ENCODE measurements at regions not wholly inside any gene's neighbourhood (a gene's known extent, or its start where the extent isn't known, plus 50 kb on each side); places are given as distances from the start of the nearest gene placed in this dataset.

DNA sequence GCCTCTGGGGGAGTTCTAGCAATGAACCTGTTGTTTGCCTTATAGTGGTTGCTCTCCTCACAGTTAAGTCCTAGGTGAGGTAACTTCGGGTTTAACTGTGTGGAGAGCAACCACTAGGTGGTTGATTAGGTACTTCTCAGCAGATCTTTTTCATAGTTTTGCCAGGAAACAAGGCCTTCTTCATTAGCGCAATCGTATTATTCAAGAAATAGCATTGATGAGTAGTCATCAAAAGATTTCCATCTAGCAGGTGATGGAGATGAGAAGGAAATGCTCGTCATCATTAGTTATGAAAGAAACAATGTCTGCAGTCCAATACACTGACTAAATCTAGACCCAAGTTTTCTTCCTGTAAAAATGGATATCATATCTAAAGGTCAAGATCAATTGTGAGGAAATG lies 923.3 kb downstream of the AACS start:
- Histone ChIP-seq H3K27ac (no peak overlapping the region), H3K36me3 (no peaks in the 10 kb centered on the region), H3K4me1 (ENCODE audit: control insufficient read depth in 1 of 2, low read depth in 2 of 2) (peaks cover 0 to 9% of the 10 kb centered on the region in 2 donors), H3K4me3 (no peak overlapping the region), H3K27me3 (replicated peaks; ENCODE audit: insufficient read depth) (no peaks in the 10 kb centered on the region), H3K9me3 (no peaks in the 10 kb centered on the region)
- TF ChIP-seq CTCF (IDR thresholded peaks at IDR 0.05), result no peak
- ATAC-seq (ENCODE audit: insufficient number of reproducible peaks, low FRiP score, low read depth), result no peak
- DNase-seq (ENCODE audit: low spot score), result no peak

- Histone ChIP-seq H3K9me3 (no peaks in the 10 kb centered on the region), H3K27ac (no peak overlapping the region), H3K4me1 (ENCODE audit: control insufficient read depth in 1 of 2, low read depth in 2 of 2) (no peaks in the 10 kb centered on the region), H3K4me3 (no peak overlapping the region), H3K27me3 (replicated peaks; ENCODE audit: insufficient read depth) (no peaks in the 10 kb centered on the region), H3K36me3 (no peaks in the 10 kb centered on the region)
- no peak for TF ChIP-seq CTCF (IDR thresholded peaks at IDR 0.05)
- no peak for DNase-seq (ENCODE audit: low spot score)
- ATAC-seq (ENCODE audit: insufficient number of reproducible peaks, low FRiP score, low read depth), result no peak
These were observed 924.5 kb downstream of the AACS start for GRCh38 chr12:125989696-125990095.

GRCh38 chr12:125996443-125996842 lies 931.2 kb downstream of the AACS start:
- no peaks in the 10 kb centered on the region for H3K27me3 ChIP-seq (replicated peaks; ENCODE audit: insufficient read depth)
- no peak for TF ChIP-seq CTCF (IDR thresholded peaks at IDR 0.05)

DNA sequence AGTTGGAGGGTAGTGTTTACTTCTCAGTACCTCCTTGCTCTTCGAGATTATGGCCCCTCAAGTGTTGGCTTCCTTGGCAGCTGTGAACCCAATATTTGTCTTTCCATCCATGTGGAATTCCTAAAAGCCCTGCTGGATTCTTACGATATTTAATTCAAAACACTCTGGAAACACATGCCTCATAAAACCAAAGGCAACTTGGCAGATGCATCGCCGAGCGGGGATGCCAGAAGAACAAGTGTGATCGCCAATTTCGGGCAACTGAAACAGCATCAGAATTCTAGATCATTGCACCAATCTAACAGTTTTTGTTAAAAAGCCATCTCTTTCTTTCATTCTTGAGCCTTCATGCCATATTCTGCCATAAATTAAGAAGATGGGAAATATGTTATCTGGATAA lies 934.4 kb downstream of the AACS start:
- peaks cover 12% of the 10 kb centered on the region for H3K9me3 ChIP-seq
- DNase-seq (ENCODE audit: low spot score), result no peak
- no peaks in the 10 kb centered on the region for H3K4me1 ChIP-seq (ENCODE audit: control insufficient read depth in 1 of 2, low read depth in 2 of 2)
- TF ChIP-seq CTCF (IDR thresholded peaks at IDR 0.05), result no peak
- H3K27me3 ChIP-seq (replicated peaks; ENCODE audit: insufficient read depth), result no peaks in the 10 kb centered on the region
- H3K36me3 ChIP-seq, result no peaks in the 10 kb centered on the region
- H3K4me3 ChIP-seq, result no peak overlapping the region
- H3K27ac ChIP-seq, result no peak overlapping the region
- ATAC-seq (ENCODE audit: insufficient number of reproducible peaks, low FRiP score, low read depth), result no peak

More at GRCh38 chr12:125996443-125996842, 931.2 kb downstream of the AACS start:
- ATAC-seq (ENCODE audit: insufficient number of reproducible peaks, low FRiP score, low read depth), result no peak
- H3K4me1 ChIP-seq (ENCODE audit: control insufficient read depth in 1 of 2, low read depth in 2 of 2), result no peaks in the 10 kb centered on the region
- H3K27ac ChIP-seq, result no peak overlapping the region
- DNase-seq (ENCODE audit: low spot score), result no peak
- no peaks in the 10 kb centered on the region for H3K36me3 ChIP-seq
- H3K4me3 ChIP-seq, result no peak overlapping the region
- H3K9me3 ChIP-seq, result no peaks in the 10 kb centered on the region

DNA sequence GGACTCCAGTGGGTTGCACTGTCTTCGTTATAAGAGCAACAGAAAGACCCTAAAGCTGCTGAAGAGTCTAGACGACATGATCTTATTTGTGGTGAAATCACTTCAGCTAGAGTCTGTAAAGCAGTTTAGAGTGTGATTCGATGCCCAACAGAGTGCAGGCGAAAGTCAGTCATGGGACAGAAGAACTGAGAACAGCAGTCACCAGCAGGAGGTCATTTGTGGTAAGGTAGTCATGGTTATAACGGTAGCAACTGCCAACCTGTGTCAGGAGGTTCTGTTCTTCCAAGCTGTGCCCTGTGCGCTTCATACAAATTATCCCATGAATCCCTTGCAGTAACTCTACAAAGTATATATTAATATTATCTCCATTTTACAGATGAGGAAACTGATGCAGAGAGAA lies 954.1 kb downstream of the AACS start:
- TF ChIP-seq CTCF (IDR thresholded peaks at IDR 0.05), result no peak
- no peak for ATAC-seq (ENCODE audit: insufficient number of reproducible peaks, low FRiP score, low read depth)
- no peak for DNase-seq (ENCODE audit: low spot score)
- H3K4me1 ChIP-seq (ENCODE audit: control insufficient read depth in 1 of 2, low read depth in 2 of 2), result no peaks in the 10 kb centered on the region
- no peaks in the 10 kb centered on the region for H3K36me3 ChIP-seq
- H3K4me3 ChIP-seq, result no peak overlapping the region
- H3K9me3 ChIP-seq, result no peaks in the 10 kb centered on the region
- H3K27ac ChIP-seq, result no peak overlapping the region
- H3K27me3 ChIP-seq (replicated peaks; ENCODE audit: insufficient read depth), result no peaks in the 10 kb centered on the region
